ENCODE measurements at regions not wholly inside any gene's neighbourhood (a gene's known extent, or its start where the extent isn't known, plus 50 kb on each side); places are given as distances from the start of the nearest gene placed in this dataset.

DNA sequence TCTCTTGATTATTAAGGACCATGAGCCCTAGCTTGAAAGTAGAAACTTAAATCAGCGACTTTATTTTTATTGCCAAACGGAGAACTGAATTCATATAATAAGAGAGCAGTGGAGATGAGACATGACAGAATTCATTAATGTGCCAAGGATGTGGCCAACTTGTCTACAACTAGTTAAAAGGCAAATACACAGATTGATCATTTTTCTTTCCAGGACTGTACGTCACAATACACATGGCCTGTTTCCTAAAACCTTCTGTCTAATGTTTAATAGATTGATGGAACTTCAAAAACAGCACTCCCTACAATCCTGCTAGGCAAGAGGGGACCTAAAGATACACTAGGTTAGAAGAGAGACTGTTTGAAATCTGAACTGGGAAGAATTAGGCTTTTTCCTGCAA lies 647.8 kb downstream of the SATB2 start (continued):
- TF ChIP-seq, protein P1, sequence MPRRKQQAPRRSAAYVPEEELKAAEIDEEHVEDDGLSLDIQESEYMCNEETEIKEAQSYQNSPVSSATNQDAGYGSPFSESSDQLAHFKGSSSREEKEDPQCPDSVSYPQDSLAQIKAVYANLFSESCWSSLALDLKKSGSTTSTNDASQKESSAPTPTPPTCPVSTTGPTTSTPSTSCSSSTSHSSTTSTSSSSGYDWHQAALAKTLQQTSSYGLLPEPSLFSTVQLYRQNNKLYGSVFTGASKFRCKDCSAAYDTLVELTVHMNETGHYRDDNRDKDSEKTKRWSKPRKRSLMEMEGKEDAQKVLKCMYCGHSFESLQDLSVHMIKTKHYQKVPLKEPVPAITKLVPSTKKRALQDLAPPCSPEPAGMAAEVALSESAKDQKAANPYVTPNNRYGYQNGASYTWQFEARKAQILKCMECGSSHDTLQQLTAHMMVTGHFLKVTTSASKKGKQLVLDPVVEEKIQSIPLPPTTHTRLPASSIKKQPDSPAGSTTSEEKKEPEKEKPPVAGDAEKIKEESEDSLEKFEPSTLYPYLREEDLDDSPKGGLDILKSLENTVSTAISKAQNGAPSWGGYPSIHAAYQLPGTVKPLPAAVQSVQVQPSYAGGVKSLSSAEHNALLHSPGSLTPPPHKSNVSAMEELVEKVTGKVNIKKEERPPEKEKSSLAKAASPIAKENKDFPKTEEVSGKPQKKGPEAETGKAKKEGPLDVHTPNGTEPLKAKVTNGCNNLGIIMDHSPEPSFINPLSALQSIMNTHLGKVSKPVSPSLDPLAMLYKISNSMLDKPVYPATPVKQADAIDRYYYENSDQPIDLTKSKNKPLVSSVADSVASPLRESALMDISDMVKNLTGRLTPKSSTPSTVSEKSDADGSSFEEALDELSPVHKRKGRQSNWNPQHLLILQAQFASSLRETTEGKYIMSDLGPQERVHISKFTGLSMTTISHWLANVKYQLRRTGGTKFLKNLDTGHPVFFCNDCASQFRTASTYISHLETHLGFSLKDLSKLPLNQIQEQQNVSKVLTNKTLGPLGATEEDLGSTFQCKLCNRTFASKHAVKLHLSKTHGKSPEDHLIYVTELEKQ (tag by site-specific recombination; IDR thresholded peaks at IDR 0.05; ENCODE audit: borderline replicate concordance), result no peak
- no peak for TF ChIP-seq YY1 (tag by site-specific recombination; IDR thresholded peaks at IDR 0.05)
- TF ChIP-seq ZNF132 (tag by site-specific recombination; IDR thresholded peaks at IDR 0.05; ENCODE audit: borderline replicate concordance), result no peak
- no peak for TF ChIP-seq HOXD13 (CRISPR knock-in tag; IDR thresholded peaks at IDR 0.05; ENCODE audit: borderline replicate concordance)

DNA sequence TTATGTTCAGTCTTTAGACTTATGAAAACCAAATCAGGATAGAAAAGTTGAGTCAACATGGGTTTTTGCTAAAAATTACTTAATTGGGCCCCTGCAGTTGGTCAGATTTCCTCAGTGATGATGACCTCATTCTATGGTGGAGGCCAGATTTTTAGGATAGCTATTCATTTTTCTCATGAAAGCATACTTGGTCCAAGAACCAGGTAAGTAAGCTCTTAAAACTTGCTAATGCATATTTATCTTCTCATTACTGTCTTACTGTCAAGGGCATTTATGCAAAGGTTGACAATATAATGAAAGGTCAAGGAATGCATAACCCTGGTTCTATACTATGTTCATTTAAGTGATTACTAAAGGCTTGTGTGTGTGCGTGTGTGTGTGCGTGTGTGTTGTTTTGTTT lies 650.6 kb downstream of the SATB2 start:
- ChIA-PET POLR2A (no interaction called here), CTCF (interaction anchor here (0.6 to 0.8 kb wide), 2 partner anchors 15 to 294 kb away, joined by 4 to 5 read pairs; no protein-coding TSS in a partner anchor)
- H3K27ac ChIP-seq (ENCODE audit: extremely low read depth, low read depth, low read length), result no peak overlapping the region
- no peaks in the 10 kb centered on the region for H3K36me3 ChIP-seq (ENCODE audit: control insufficient read depth in 2 of 2, insufficient read depth in 1 of 2, low read length in 2 of 2)
- H3K9me3 ChIP-seq (ENCODE audit: control insufficient read depth, insufficient read depth, low read depth, low read length), result no peaks in the 10 kb centered on the region
- TF ChIP-seq ZFP3 (tag by site-specific recombination; IDR thresholded peaks at IDR 0.05; ENCODE audit: low read depth) (no peak), HOXC10 (CRISPR knock-in tag; IDR thresholded peaks at IDR 0.05) (no peak), ZNF670 (tag by site-specific recombination; IDR thresholded peaks at IDR 0.05; ENCODE audit: low read depth) (no peak), PRDM1 (tag by site-specific recombination; IDR thresholded peaks at IDR 0.05) (no peak), KLF7 (tag by site-specific recombination; IDR thresholded peaks at IDR 0.05; ENCODE audit: borderline replicate concordance) (no peak), ZBTB8A (tag by site-specific recombination; IDR thresholded peaks at IDR 0.05) (no peak), ZNF335 (tag by site-specific recombination; conservative IDR thresholded peaks at IDR 0.05) (no peak), RBAK (tag by site-specific recombination; IDR thresholded peaks at IDR 0.05) (no peak), ZXDB (tag by site-specific recombination; IDR thresholded peaks at IDR 0.05) (no peak), ZNF404 (tag by site-specific recombination; IDR thresholded peaks at IDR 0.05) (no peak)
- TF ChIP-seq, protein P2, sequence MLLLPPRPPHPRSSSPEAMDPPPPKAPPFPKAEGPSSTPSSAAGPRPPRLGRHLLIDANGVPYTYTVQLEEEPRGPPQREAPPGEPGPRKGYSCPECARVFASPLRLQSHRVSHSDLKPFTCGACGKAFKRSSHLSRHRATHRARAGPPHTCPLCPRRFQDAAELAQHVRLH (tag by site-specific recombination; IDR thresholded peaks at IDR 0.05), result no peak
- TF ChIP-seq, protein P3, sequence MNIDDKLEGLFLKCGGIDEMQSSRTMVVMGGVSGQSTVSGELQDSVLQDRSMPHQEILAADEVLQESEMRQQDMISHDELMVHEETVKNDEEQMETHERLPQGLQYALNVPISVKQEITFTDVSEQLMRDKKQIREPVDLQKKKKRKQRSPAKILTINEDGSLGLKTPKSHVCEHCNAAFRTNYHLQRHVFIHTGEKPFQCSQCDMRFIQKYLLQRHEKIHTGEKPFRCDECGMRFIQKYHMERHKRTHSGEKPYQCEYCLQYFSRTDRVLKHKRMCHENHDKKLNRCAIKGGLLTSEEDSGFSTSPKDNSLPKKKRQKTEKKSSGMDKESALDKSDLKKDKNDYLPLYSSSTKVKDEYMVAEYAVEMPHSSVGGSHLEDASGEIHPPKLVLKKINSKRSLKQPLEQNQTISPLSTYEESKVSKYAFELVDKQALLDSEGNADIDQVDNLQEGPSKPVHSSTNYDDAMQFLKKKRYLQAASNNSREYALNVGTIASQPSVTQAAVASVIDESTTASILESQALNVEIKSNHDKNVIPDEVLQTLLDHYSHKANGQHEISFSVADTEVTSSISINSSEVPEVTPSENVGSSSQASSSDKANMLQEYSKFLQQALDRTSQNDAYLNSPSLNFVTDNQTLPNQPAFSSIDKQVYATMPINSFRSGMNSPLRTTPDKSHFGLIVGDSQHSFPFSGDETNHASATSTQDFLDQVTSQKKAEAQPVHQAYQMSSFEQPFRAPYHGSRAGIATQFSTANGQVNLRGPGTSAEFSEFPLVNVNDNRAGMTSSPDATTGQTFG (tag by site-specific recombination; IDR thresholded peaks at IDR 0.05; ENCODE audit: borderline replicate concordance), result no peak
- H3K4me1 ChIP-seq (ENCODE audit: control insufficient read depth, insufficient read depth, low read length), result no peaks in the 10 kb centered on the region
- H3K4me3 ChIP-seq (ENCODE audit: low read depth, low read length), result no peak overlapping the region

DNA sequence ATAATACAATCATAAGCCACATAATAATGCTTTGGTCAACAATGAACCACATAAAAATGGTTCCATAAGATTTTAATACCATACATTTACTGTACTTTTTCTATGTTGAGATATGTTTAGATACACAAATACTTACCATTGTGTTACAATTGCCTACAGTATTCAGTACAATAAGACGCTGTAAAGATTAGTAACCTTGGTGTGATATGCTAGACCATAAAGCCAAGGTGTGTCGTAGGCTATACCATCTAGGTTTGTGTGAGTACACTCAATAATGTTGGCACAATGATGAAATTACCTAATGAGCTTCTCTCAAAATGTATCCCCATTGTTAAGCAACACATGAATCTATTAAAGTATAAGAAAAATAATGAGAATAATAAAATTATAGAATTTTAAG lies 662.3 kb downstream of the SATB2 start:
- ChIA-PET CTCF (no interaction called here), POLR2A (no interaction called here)
- Histone ChIP-seq H3K27ac (ENCODE audit: extremely low read depth, low read depth, low read length) (no peak overlapping the region), H3K36me3 (ENCODE audit: control insufficient read depth in 2 of 2, insufficient read depth in 1 of 2, low read length in 2 of 2) (no peaks in the 10 kb centered on the region), H3K4me1 (ENCODE audit: control insufficient read depth, insufficient read depth, low read length) (no peaks in the 10 kb centered on the region), H3K9me3 (ENCODE audit: control insufficient read depth, insufficient read depth, low read depth, low read length) (no peaks in the 10 kb centered on the region), H3K4me3 (ENCODE audit: low read depth, low read length) (no peak overlapping the region)
- TF ChIP-seq GLIS1 (tag by site-specific recombination; IDR thresholded peaks at IDR 0.05), result no peak
- TF ChIP-seq, protein P4, sequence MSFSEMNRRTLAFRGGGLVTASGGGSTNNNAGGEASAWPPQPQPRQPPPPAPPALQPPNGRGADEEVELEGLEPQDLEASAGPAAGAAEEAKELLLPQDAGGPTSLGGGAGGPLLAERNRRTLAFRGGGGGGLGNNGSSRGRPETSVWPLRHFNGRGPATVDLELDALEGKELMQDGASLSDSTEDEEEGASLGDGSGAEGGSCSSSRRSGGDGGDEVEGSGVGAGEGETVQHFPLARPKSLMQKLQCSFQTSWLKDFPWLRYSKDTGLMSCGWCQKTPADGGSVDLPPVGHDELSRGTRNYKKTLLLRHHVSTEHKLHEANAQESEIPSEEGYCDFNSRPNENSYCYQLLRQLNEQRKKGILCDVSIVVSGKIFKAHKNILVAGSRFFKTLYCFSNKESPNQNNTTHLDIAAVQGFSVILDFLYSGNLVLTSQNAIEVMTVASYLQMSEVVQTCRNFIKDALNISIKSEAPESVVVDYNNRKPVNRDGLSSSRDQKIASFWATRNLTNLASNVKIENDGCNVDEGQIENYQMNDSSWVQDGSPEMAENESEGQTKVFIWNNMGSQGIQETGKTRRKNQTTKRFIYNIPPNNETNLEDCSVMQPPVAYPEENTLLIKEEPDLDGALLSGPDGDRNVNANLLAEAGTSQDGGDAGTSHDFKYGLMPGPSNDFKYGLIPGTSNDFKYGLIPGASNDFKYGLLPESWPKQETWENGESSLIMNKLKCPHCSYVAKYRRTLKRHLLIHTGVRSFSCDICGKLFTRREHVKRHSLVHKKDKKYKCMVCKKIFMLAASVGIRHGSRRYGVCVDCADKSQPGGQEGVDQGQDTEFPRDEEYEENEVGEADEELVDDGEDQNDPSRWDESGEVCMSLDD (tag by site-specific recombination; IDR thresholded peaks at IDR 0.05), result no peak
- TF ChIP-seq ZNF10 (tag by site-specific recombination; IDR thresholded peaks at IDR 0.05), result no peak
- TF ChIP-seq, protein P5, sequence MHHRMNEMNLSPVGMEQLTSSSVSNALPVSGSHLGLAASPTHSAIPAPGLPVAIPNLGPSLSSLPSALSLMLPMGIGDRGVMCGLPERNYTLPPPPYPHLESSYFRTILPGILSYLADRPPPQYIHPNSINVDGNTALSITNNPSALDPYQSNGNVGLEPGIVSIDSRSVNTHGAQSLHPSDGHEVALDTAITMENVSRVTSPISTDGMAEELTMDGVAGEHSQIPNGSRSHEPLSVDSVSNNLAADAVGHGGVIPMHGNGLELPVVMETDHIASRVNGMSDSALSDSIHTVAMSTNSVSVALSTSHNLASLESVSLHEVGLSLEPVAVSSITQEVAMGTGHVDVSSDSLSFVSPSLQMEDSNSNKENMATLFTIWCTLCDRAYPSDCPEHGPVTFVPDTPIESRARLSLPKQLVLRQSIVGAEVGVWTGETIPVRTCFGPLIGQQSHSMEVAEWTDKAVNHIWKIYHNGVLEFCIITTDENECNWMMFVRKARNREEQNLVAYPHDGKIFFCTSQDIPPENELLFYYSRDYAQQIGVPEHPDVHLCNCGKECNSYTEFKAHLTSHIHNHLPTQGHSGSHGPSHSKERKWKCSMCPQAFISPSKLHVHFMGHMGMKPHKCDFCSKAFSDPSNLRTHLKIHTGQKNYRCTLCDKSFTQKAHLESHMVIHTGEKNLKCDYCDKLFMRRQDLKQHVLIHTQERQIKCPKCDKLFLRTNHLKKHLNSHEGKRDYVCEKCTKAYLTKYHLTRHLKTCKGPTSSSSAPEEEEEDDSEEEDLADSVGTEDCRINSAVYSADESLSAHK (tag by site-specific recombination; IDR thresholded peaks at IDR 0.05), result no peak
- TF ChIP-seq ZNF549 (tag by site-specific recombination; IDR thresholded peaks at IDR 0.05), result no peak
- TF ChIP-seq ZNF501 (tag by site-specific recombination; IDR thresholded peaks at IDR 0.05), result no peak
- TF ChIP-seq ZNF623 (tag by site-specific recombination; IDR thresholded peaks at IDR 0.05), result no peak
- no peak for TF ChIP-seq ZNF701 (tag by site-specific recombination; IDR thresholded peaks at IDR 0.05)
- no peak for TF ChIP-seq ZNF37A (tag by site-specific recombination; IDR thresholded peaks at IDR 0.05)
